Brain microvascular endothelial cell (primary cell): ENCODE measurements at regions not wholly inside any gene's neighbourhood (a gene's known extent, or its start where the extent isn't known, plus 50 kb on each side); places are given as distances from the start of the nearest gene placed in this dataset.

Experiments used
- DNase-seq: peaks from one replicate; pipeline ENCODE4 v3.0.0-alpha.2; 2020
- H3K27ac ChIP-seq: fragments of 250-450 bp; sonication (Bioruptor Pico); 2 replicates; pipeline ENCODE4 v1.5.1; 2020; ENCODE audit warnings: mild to moderate bottlenecking, moderate library complexity
- H3K27me3 ChIP-seq: fragments of 250-450 bp; sonication (Bioruptor Pico); replicated peaks from 2 replicates; pipeline ENCODE4 v1.5.1; 2020; ENCODE audit warnings: mild to moderate bottlenecking
- H3K36me3 ChIP-seq: fragments of 250-450 bp; sonication (Bioruptor Pico); replicated peaks from 2 replicates; pipeline ENCODE4 v1.5.1; 2020; ENCODE audit warnings: mild to moderate bottlenecking
- H3K4me3 ChIP-seq: 2 replicates; pipeline ENCODE4 v1.5.1; 2011; ENCODE audit warnings: low read depth, mild to moderate bottlenecking, control low read depth, low read length, moderate library complexity
- in situ Hi-C: cut with HindIII; loops from 2 replicates; pipeline ENCODE4 v1.10.0; 2017; ENCODE audit warnings: low sequenced_read_pairs, low pct_ligation_motif_present
- TF ChIP-seq, protein P1 (sequence below): IDR thresholded peaks from 2 replicates; pipeline ENCODE4 v1.5.1; 2011; ENCODE audit warnings: low read depth, mild to moderate bottlenecking, moderate library complexity, low read length, control low read depth, inconsistent platforms; ENCODE audit errors: missing control alignments

DNA sequence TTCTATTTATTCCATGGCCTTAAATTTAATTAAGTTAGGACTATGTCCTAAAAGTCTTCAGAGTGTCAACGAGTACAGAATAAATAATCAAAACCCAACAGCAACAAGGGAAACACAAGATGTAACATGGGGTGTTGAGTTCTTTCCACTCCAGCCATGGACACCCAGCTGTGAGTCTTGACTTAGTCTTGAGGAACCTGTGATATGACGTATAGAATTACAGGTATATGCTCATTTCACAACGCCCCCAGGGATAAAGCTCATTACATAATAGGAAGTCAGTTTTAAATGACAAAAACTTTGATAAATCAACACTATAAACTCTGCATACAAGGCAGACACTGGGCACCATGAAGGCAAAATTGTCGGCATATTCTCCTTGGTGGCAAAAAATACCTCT, 200.0 kb upstream of the CASK start:
- no peak for DNase-seq

DNA sequence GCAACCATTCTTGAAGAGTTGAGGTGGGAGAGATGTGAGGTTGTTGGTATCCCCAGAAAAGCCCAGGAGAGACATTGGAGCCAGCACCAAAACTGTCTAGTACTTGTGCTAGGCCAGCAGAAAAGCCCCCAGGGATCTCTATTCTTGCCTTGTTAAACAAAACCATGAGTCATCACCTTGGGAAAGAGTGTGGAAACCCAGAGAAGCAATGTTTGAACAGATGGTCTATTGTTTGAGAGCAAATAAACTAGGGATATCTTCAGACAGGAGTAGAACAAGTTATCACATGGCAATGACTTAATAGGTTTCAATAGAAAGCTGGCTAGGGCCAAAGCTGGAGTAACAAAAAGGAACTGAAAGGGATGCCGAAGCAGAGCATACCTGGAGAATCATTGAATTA, 195.7 kb upstream of the CASK start:
- TF ChIP-seq, protein P1, sequence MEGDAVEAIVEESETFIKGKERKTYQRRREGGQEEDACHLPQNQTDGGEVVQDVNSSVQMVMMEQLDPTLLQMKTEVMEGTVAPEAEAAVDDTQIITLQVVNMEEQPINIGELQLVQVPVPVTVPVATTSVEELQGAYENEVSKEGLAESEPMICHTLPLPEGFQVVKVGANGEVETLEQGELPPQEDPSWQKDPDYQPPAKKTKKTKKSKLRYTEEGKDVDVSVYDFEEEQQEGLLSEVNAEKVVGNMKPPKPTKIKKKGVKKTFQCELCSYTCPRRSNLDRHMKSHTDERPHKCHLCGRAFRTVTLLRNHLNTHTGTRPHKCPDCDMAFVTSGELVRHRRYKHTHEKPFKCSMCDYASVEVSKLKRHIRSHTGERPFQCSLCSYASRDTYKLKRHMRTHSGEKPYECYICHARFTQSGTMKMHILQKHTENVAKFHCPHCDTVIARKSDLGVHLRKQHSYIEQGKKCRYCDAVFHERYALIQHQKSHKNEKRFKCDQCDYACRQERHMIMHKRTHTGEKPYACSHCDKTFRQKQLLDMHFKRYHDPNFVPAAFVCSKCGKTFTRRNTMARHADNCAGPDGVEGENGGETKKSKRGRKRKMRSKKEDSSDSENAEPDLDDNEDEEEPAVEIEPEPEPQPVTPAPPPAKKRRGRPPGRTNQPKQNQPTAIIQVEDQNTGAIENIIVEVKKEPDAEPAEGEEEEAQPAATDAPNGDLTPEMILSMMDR, result no peak
- H3K27ac ChIP-seq, result no peak overlapping the region
- no peaks in the 10 kb centered on the region for H3K27me3 ChIP-seq
- in situ Hi-C loops, result no loop called here
- H3K36me3 ChIP-seq, result no peaks in the 10 kb centered on the region
- peak; percentile 76 for DNase-seq
- H3K4me3 ChIP-seq, result no peak overlapping the region

More for the DNA sequence above, 200.0 kb upstream of the CASK start:
- H3K36me3 ChIP-seq, result no peaks in the 10 kb centered on the region
- no peak overlapping the region for H3K4me3 ChIP-seq
- TF ChIP-seq, protein P1, result no peak
- no peaks in the 10 kb centered on the region for H3K27me3 ChIP-seq
- no peak overlapping the region for H3K27ac ChIP-seq
- in situ Hi-C loops, result no loop called here

DNA sequence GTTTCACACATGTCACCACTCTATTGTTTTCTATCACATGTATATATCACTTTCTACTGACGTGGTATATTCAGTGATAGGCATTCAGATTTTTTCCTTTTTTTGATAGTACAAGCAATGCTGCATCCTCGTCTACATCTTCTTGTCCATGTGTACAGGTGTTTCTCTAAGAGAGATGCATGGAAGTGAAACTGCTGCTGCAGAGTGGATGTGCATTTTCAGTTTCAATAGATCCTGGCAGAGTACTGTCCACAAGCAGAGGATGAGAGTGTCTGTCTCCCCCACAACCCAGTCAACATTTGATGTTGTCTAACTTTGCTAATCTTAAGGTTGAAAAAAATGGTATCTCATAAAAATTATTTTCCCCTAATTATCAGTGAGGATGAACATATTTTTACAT, 194.0 kb upstream of the CASK start:
- in situ Hi-C loops, result no loop called here
- DNase-seq, result no peak
- H3K36me3 ChIP-seq, result no peaks in the 10 kb centered on the region
- no peak overlapping the region for H3K27ac ChIP-seq
- no peaks in the 10 kb centered on the region for H3K27me3 ChIP-seq
- TF ChIP-seq, protein P1, result no peak
- H3K4me3 ChIP-seq, result no peak overlapping the region

DNA sequence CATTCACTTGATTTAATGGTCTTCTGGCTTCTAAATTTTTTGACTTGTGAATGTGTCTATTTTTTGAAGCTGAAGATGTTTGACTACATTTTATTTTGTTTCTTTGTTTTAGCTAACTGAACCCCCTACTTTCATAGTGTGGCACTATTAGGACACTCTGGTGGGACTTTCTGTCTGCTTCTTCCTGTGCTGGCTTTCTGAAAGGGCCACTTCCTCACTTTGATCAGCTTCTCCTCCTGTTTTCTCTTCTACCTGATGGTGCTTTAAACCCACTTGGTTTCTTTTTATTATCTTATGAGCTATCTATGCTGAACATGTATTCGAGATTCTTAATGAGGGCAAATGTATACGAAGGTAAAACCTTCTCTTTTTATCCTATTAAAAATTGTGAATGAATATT, 186.1 kb upstream of the CASK start:
- H3K27ac ChIP-seq, result no peak overlapping the region
- H3K4me3 ChIP-seq, result no peak overlapping the region
- TF ChIP-seq, protein P1, result no peak
- in situ Hi-C loops, result no loop called here
- DNase-seq, result no peak
- H3K36me3 ChIP-seq, result no peaks in the 10 kb centered on the region
- no peaks in the 10 kb centered on the region for H3K27me3 ChIP-seq

DNA sequence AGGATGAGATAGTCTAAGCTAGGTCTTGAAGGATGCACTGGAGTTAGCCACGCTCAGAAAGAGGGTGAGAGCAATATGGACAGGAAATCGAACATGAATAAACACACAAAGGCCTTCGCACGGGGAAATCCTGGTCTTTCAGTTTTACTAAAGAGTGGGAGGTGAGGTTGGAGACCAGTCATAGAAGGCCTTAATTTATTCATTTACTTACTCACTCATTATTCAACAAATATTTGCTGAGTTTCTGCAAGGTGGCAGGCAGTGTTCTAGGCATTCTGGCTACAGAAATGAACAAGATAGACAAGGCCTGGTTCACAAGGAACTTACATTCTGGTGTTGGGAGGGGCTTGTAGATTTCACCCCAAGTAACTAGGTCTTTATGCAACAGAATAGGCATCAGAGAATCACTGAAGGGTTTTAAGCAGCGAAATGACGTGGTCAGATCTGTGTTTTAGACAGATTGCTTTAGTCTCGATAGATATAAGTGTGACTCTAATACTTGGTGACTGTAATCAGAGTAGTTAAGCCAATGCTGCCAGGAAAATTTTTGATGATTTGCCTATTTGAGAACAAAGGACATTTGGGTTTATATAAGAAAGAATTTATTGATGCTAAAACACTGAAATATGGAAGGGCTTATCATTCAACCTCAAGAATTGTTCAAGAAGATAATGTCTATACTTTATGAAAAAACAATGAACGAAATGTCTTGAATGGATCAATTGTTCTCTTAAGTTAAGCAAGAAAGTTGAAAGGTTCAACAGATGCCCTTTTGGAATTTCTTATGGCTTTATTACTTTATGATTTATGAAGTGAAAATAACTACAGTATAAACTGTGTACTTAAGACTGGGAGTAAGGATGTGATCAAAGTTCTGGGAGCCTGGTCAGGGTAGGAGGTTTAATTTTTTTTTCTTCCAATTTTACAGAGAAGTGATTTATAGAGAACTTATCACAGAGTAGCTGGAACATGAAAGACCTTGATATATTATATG, 184.4 kb upstream of the CASK start:
- in situ Hi-C loops, result no loop called here
- DNase-seq, result no peak
- Histone ChIP-seq H3K4me3 (no peak overlapping the region), H3K27ac (no peak overlapping the region), H3K36me3 (no peaks in the 10 kb centered on the region), H3K27me3 (no peaks in the 10 kb centered on the region)
- TF ChIP-seq, protein P1, result no peak

DNA sequence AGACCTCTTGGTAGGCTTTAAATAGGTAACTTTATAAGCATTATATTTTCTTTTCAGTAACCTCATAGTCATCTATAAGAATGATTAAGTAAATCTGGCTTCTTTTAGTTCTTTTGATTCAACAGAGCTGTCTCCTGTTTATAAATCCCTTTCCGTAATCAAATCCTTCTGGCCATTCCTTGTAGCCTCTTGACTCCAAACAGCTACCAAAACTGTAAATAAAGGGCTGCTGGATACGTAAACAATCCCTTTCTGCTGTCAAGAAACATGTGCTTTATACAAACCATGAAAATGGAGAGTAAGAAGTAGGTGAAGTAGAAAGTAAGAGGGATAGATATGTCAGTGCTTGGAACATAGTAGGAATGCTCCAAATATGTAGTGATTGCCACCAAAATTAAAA, 183.2 kb upstream of the CASK start:
- Histone ChIP-seq H3K27ac (no peak overlapping the region), H3K27me3 (no peaks in the 10 kb centered on the region), H3K4me3 (no peak overlapping the region), H3K36me3 (no peaks in the 10 kb centered on the region)
- TF ChIP-seq, protein P1, result no peak
- no peak for DNase-seq
- in situ Hi-C loops, result no loop called here
